WTC11 (cell line): ENCODE measurements at regions not wholly inside any gene's neighbourhood (a gene's known extent, or its start where the extent isn't known, plus 50 kb on each side); places are given as distances from the start of the nearest gene placed in this dataset.

Source experiments
- ATAC-seq: fragments of 200-7000 bp; cut with Tn5 transposase; 2 replicates; pipeline ENCODE4 v1.10.0; 2021; ENCODE audit warnings: mild to moderate bottlenecking, moderate library complexity
- CTCF ChIA-PET: fragments of 300-600 bp; sonication (Branson Sonifier 250); formaldehyde crosslinking; loops from one replicate; lab custom pipeline; 2021; ENCODE audit warnings: antibody characterized with exemption; lab: Charles Lee
- POLR2A ChIA-PET: fragments of 350-600 bp; sonication (Branson Sonifier 250); formaldehyde crosslinking; loops from one replicate; lab custom pipeline; 2021; ENCODE audit warnings: antibody characterized with exemption; lab: Charles Lee
- DNase-seq: peaks from one replicate; pipeline ENCODE4 v3.0.0; 2021; ENCODE audit warnings: low spot score
- H3K27ac Mint-ChIP-seq: 2 replicates; pipeline ENCODE4 v1.8.0; 2021; ENCODE audit warnings: mixed read lengths
- H3K27me3 Mint-ChIP-seq: 2 replicates; pipeline ENCODE4 v1.8.0; 2021; ENCODE audit warnings: low read depth, mild to moderate bottlenecking, moderate library complexity, mixed read lengths
- H3K36me3 Mint-ChIP-seq: 2 replicates; pipeline ENCODE4 v1.8.0; 2021; ENCODE audit warnings: mixed read lengths
- H3K4me1 Mint-ChIP-seq: 2 replicates; pipeline ENCODE4 v1.8.0; 2022; ENCODE audit warnings: mixed read lengths
- H3K4me3 Mint-ChIP-seq: 2 replicates; pipeline ENCODE4 v1.8.0; 2021; ENCODE audit warnings: mild to moderate bottlenecking, moderate library complexity, mixed read lengths
- H3K9me3 Mint-ChIP-seq: 2 replicates; pipeline ENCODE4 v1.8.0; 2021; ENCODE audit warnings: mixed read lengths
- ATF6 ChIP-seq: sonication (generic); formaldehyde crosslinking; IDR thresholded peaks from 2 replicates; pipeline ENCODE4 v1.8.1; 2023; ENCODE audit warnings: mild to moderate bottlenecking, missing genetic modification reagents
- CDX4 ChIP-seq: fragments of 250-450 bp; sonication (Bioruptor Pico); IDR thresholded peaks from 2 replicates; pipeline ENCODE4 v1.9.0; 2021; ENCODE audit warnings: moderate library complexity, mild to moderate bottlenecking, inconsistent platforms, borderline replicate concordance
- FOXJ3 ChIP-seq: sonication (generic); formaldehyde crosslinking; IDR thresholded peaks from 2 replicates; pipeline ENCODE4 v1.9.0; 2021; ENCODE audit warnings: missing genetic modification reagents, mild to moderate bottlenecking, borderline replicate concordance
- FOXP1 ChIP-seq: sonication (generic); formaldehyde crosslinking; IDR thresholded peaks from 2 replicates; pipeline ENCODE4 v1.8.0; 2022; ENCODE audit warnings: missing genetic modification reagents, mild to moderate bottlenecking, moderate library complexity, borderline replicate concordance
- GABPB1 ChIP-seq: sonication (generic); formaldehyde crosslinking; IDR thresholded peaks from 2 replicates; pipeline ENCODE4 v1.8.1; 2023; ENCODE audit warnings: mild to moderate bottlenecking, missing genetic modification reagents
- IRF2 ChIP-seq: sonication (generic); formaldehyde crosslinking; IDR thresholded peaks from 2 replicates; pipeline ENCODE4 v1.8.0; 2022; ENCODE audit warnings: low read depth, missing genetic modification reagents, borderline replicate concordance
- JAZF1 ChIP-seq: fragments of 250-450 bp; sonication (Bioruptor Pico); IDR thresholded peaks from 2 replicates; pipeline ENCODE4 v1.9.0; 2021; ENCODE audit warnings: moderate library complexity, mild to moderate bottlenecking, inconsistent platforms
- KAT7 ChIP-seq: sonication (generic); formaldehyde crosslinking; IDR thresholded peaks from 2 replicates; pipeline ENCODE4 v1.8.1; 2023; ENCODE audit warnings: missing genetic modification reagents, mild to moderate bottlenecking, borderline replicate concordance
- MAX ChIP-seq: sonication (generic); formaldehyde crosslinking; IDR thresholded peaks from 2 replicates; pipeline ENCODE4 v1.8.0; 2022; ENCODE audit warnings: mild to moderate bottlenecking, missing genetic modification reagents
- MYBL2 ChIP-seq: sonication (generic); formaldehyde crosslinking; IDR thresholded peaks from 2 replicates; pipeline ENCODE4 v1.8.1; 2023; ENCODE audit warnings: mild to moderate bottlenecking, moderate library complexity, missing genetic modification reagents
- NFATC4 ChIP-seq: fragments of 250-450 bp; sonication (Bioruptor Pico); IDR thresholded peaks from 2 replicates; pipeline ENCODE4 v1.9.0; 2021; ENCODE audit warnings: mild to moderate bottlenecking
- NFE2L1 ChIP-seq: sonication (generic); formaldehyde crosslinking; IDR thresholded peaks from 2 replicates; pipeline ENCODE4 v1.8.1; 2023; ENCODE audit warnings: missing genetic modification reagents
- NFYB ChIP-seq: sonication (generic); formaldehyde crosslinking; conservative IDR thresholded peaks from 2 replicates; pipeline ENCODE4 v1.8.0; 2022; ENCODE audit warnings: low read depth, missing genetic modification reagents
- NR2C2 ChIP-seq: sonication (generic); formaldehyde crosslinking; IDR thresholded peaks from 2 replicates; pipeline ENCODE4 v1.8.0; 2022; ENCODE audit warnings: mild to moderate bottlenecking, missing genetic modification reagents
- SMAD3 ChIP-seq: sonication (generic); formaldehyde crosslinking; IDR thresholded peaks from 2 replicates; pipeline ENCODE4 v1.8.0; 2022; ENCODE audit warnings: missing genetic modification reagents, mild to moderate bottlenecking, borderline replicate concordance
- SMAD4 ChIP-seq: sonication (generic); formaldehyde crosslinking; IDR thresholded peaks from 2 replicates; pipeline ENCODE4 v1.8.0; 2022; ENCODE audit warnings: mild to moderate bottlenecking, missing genetic modification reagents
- STAT6 ChIP-seq: sonication (generic); formaldehyde crosslinking; conservative IDR thresholded peaks from 2 replicates; pipeline ENCODE4 v1.8.1; 2023; ENCODE audit warnings: mild to moderate bottlenecking, low read depth, missing genetic modification reagents, moderate library complexity
- ZNF232 ChIP-seq: sonication (generic); formaldehyde crosslinking; IDR thresholded peaks from 2 replicates; pipeline ENCODE4 v1.8.0; 2022; ENCODE audit warnings: mild to moderate bottlenecking, missing genetic modification reagents
- ZNF425 ChIP-seq: fragments of 250-450 bp; sonication (Bioruptor Pico); conservative IDR thresholded peaks from 2 replicates; pipeline ENCODE4 v1.9.0; 2021; ENCODE audit warnings: mild to moderate bottlenecking
- TF ChIP-seq, protein P1 (sequence below): fragments of 250-450 bp; sonication (Bioruptor Pico); IDR thresholded peaks from 2 replicates; pipeline ENCODE4 v1.9.0; 2021; ENCODE audit warnings: mild to moderate bottlenecking, borderline replicate concordance

DNA sequence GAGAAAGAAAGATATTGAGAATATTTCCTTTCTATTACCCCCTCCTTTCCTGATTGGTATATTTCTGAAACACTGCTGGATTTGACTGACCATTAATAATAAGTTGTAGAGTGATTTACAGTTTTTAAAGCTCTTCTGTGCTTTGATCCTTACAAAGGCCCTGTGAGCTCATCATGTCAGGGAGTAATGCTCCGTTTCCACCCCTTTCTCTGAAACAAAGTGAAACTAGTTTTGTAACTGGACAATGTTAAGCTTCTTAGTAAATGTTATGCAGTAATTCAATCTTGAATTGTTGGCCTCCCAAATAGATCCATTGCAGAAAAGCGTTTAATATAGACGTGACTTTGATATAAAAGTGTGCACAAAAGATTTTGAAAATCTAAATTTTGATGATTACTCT, 190.1 kb upstream of the GNPDA2 start (continued):
- TF ChIP-seq JAZF1 (CRISPR knock-in tag), result no peak
- TF ChIP-seq IRF2 (CRISPR knock-in tag), result no peak
- no peak for TF ChIP-seq NFATC4 (CRISPR knock-in tag)
- no peak for TF ChIP-seq FOXJ3 (CRISPR knock-in tag)
- no peak for TF ChIP-seq STAT6
- no peak for TF ChIP-seq ATF6
- no peak for TF ChIP-seq NFYB (CRISPR knock-in tag)

GRCh38 chr4:44914748-44915147, 188.4 kb upstream of the GNPDA2 start:
- Mint-ChIP-seq H3K36me3 (no peaks in the 10 kb centered on the region), H3K27me3 (no peaks in the 10 kb centered on the region), H3K27ac (no peak overlapping the region), H3K4me1 (no peaks in the 10 kb centered on the region), H3K4me3 (no peak overlapping the region), H3K9me3 (no peaks in the 10 kb centered on the region)
- CTCF ChIA-PET, result no interaction called here
- DNase-seq (no peak), ATAC-seq (no peak)
- TF ChIP-seq FOXP1 (CRISPR knock-in tag) (no peak), SMAD3 (CRISPR knock-in tag) (no peak), SMAD4 (no peak), STAT6 (no peak), GABPB1 (CRISPR knock-in tag) (no peak), KAT7 (no peak), ZNF425 (CRISPR knock-in tag) (no peak), ZNF232 (CRISPR knock-in tag) (no peak), MAX (CRISPR knock-in tag) (no peak), MYBL2 (CRISPR knock-in tag) (no peak), CDX4 (CRISPR knock-in tag) (no peak), NFATC4 (CRISPR knock-in tag) (no peak), NR2C2 (CRISPR knock-in tag) (no peak), NFE2L1 (CRISPR knock-in tag) (no peak)
- TF ChIP-seq, protein P1, sequence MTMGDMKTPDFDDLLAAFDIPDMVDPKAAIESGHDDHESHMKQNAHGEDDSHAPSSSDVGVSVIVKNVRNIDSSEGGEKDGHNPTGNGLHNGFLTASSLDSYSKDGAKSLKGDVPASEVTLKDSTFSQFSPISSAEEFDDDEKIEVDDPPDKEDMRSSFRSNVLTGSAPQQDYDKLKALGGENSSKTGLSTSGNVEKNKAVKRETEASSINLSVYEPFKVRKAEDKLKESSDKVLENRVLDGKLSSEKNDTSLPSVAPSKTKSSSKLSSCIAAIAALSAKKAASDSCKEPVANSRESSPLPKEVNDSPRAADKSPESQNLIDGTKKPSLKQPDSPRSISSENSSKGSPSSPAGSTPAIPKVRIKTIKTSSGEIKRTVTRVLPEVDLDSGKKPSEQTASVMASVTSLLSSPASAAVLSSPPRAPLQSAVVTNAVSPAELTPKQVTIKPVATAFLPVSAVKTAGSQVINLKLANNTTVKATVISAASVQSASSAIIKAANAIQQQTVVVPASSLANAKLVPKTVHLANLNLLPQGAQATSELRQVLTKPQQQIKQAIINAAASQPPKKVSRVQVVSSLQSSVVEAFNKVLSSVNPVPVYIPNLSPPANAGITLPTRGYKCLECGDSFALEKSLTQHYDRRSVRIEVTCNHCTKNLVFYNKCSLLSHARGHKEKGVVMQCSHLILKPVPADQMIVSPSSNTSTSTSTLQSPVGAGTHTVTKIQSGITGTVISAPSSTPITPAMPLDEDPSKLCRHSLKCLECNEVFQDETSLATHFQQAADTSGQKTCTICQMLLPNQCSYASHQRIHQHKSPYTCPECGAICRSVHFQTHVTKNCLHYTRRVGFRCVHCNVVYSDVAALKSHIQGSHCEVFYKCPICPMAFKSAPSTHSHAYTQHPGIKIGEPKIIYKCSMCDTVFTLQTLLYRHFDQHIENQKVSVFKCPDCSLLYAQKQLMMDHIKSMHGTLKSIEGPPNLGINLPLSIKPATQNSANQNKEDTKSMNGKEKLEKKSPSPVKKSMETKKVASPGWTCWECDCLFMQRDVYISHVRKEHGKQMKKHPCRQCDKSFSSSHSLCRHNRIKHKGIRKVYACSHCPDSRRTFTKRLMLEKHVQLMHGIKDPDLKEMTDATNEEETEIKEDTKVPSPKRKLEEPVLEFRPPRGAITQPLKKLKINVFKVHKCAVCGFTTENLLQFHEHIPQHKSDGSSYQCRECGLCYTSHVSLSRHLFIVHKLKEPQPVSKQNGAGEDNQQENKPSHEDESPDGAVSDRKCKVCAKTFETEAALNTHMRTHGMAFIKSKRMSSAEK, result no peak
- POLR2A ChIA-PET, result no interaction called here
